Endodermal cell (in vitro differentiated cells): ENCODE measurements at regions not wholly inside any gene's neighbourhood (a gene's known extent, or its start where the extent isn't known, plus 50 kb on each side); places are given as distances from the start of the nearest gene placed in this dataset.
"Not testable (repeated sequence)": the region's sequence is repeated elsewhere in the genome, so short reads cannot be mapped to it uniquely, and the experiment has no call there.

Experiments
- DNase-seq: peaks from one replicate; pipeline ENCODE4 v3.0.0-alpha.2; 2017
- H3K27ac ChIP-seq: 2 replicates; pipeline ENCODE4 v1.5.1; 2013; ENCODE audit warnings: mild to moderate bottlenecking, low read depth, low read length, moderate library complexity
- H3K27me3 ChIP-seq: 2 replicates; pipeline ENCODE4 v1.6.1; 2013; ENCODE audit warnings: mild to moderate bottlenecking, low read length, moderate library complexity; ENCODE audit not compliant: insufficient read depth, control insufficient read depth, poor library complexity, severe bottlenecking
- H3K36me3 ChIP-seq: 2 replicates; pipeline ENCODE4 v1.7.0; 2013; ENCODE audit warnings: mild to moderate bottlenecking, low read length, moderate library complexity; ENCODE audit not compliant: control insufficient read depth, insufficient read depth
- H3K4me1 ChIP-seq: one replicate; pipeline ENCODE4 v1.7.0; 2013; ENCODE audit warnings: low read length; ENCODE audit not compliant: control insufficient read depth, insufficient read depth
- H3K4me3 ChIP-seq: 2 replicates; pipeline ENCODE4 v1.5.1; 2013; ENCODE audit warnings: mild to moderate bottlenecking, low read length, moderate library complexity
- H3K9ac ChIP-seq: 2 replicates; pipeline ENCODE4 v1.6.1; 2013; ENCODE audit warnings: mild to moderate bottlenecking, low read length, moderate library complexity; ENCODE audit not compliant: poor library complexity, severe bottlenecking; ENCODE audit errors: extremely low read depth
- H3K9me3 ChIP-seq: 2 replicates; pipeline ENCODE4 v1.6.1; 2013; ENCODE audit warnings: mild to moderate bottlenecking, low read length, moderate library complexity; ENCODE audit not compliant: control insufficient read depth
- H3K27ac Mint-ChIP-seq: 2 replicates; pipeline ENCODE4 v1.8.0; 2020; ENCODE audit warnings: mixed read lengths
- H3K27me3 Mint-ChIP-seq: 2 replicates; pipeline ENCODE4 v1.8.0; 2021; ENCODE audit warnings: mild to moderate bottlenecking, mixed read lengths; ENCODE audit not compliant: insufficient read depth
- H3K36me3 Mint-ChIP-seq: 2 replicates; pipeline ENCODE4 v1.8.0; 2020; ENCODE audit warnings: low read depth, mixed read lengths
- H3K4me1 Mint-ChIP-seq: 2 replicates; pipeline ENCODE4 v1.8.0; 2020; ENCODE audit warnings: mixed read lengths
- H3K4me3 Mint-ChIP-seq: 2 replicates; pipeline ENCODE4 v1.8.0; 2020; ENCODE audit warnings: mild to moderate bottlenecking, moderate library complexity, mixed read lengths
- H3K9me3 Mint-ChIP-seq: 2 replicates; pipeline ENCODE4 v1.8.0; 2020; ENCODE audit warnings: mild to moderate bottlenecking, mixed read lengths
- WGBS, 2 experiments: methylation state at CpG; one replicate each; pipeline versions ENCODE4 v1.1.5 to v1.1.7; 2013; ENCODE audit warnings: missing lambda C conversion rate in 2 of 2, mixed read lengths in 1 of 2; ENCODE audit not compliant: insufficient coverage in 1 of 2, insufficient read length in 1 of 2; 5-methylcytosine and 5-hydroxymethylcytosine counted together
- TF ChIP-seq, protein P1 (sequence below): fragments of 200-600 bp; sonication (generic); conservative IDR thresholded peaks from 2 replicates; pipeline ENCODE4 v1.5.0; 2021; ENCODE audit warnings: antibody characterized with exemption, mild to moderate bottlenecking

GRCh38 chr10:80964179-80964578, 426.5 kb downstream of the SH2D4B start:
- WGBS, 2 experiments: 85% methylated on average over 1 of the region's 2 CpGs; no CpG with 5 or more reads in 1 of the 2 experiments

DNA sequence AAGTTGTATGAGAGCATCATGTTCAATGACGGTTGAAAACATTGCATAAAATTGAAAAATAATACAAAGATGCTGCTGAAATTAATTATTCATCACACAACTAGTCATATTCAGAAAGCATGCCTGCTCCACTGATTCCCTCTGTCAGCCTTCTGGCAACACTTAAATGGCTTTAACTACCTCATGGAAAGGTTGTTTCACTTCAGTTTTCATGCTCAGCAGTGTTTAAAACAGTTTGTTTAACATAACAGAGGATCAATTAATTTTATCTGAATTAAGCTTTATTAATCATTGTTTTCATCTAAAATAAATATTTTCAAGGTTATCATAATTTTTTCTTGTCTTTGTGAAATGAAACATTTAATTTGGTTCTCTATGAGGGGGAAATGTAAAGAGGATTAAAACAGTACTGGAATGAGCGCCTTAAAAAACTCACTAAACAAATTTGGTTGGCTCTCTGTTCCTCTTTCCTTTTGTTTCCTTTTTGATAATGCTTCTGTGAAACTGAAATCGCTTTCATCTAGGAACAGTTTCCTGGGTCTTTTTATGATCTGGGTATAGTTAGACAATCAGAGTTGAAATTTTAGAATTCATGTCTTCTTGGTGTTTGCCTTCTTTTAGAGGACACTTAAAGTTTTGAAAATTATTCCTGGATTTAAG, 427.4 kb downstream of the SH2D4B start:
- no peaks in the 10 kb centered on the region for H3K9me3 ChIP-seq
- WGBS, 2 experiments: 87% methylated on average over 2 of the region's 3 CpGs; no CpG with 5 or more reads in 1 of the 2 experiments
- no peak overlapping the region for H3K27ac Mint-ChIP-seq
- H3K4me3 Mint-ChIP-seq: no peak overlapping the region
- peaks cover 4% of the 10 kb centered on the region for H3K4me1 ChIP-seq
- no peak for DNase-seq
- H3K4me3 ChIP-seq: no peak overlapping the region
- no peaks in the 10 kb centered on the region for H3K36me3 ChIP-seq
- H3K36me3 Mint-ChIP-seq: no peaks in the 10 kb centered on the region
- H3K4me1 Mint-ChIP-seq: peaks cover 14% of the 10 kb centered on the region
- H3K27ac ChIP-seq: no peak overlapping the region
- no peak overlapping the region for H3K9ac ChIP-seq
- no peaks in the 10 kb centered on the region for H3K27me3 Mint-ChIP-seq
- H3K9me3 Mint-ChIP-seq: no peaks in the 10 kb centered on the region
- TF ChIP-seq, protein P1, sequence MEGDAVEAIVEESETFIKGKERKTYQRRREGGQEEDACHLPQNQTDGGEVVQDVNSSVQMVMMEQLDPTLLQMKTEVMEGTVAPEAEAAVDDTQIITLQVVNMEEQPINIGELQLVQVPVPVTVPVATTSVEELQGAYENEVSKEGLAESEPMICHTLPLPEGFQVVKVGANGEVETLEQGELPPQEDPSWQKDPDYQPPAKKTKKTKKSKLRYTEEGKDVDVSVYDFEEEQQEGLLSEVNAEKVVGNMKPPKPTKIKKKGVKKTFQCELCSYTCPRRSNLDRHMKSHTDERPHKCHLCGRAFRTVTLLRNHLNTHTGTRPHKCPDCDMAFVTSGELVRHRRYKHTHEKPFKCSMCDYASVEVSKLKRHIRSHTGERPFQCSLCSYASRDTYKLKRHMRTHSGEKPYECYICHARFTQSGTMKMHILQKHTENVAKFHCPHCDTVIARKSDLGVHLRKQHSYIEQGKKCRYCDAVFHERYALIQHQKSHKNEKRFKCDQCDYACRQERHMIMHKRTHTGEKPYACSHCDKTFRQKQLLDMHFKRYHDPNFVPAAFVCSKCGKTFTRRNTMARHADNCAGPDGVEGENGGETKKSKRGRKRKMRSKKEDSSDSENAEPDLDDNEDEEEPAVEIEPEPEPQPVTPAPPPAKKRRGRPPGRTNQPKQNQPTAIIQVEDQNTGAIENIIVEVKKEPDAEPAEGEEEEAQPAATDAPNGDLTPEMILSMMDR: no peak
- no peaks in the 10 kb centered on the region for H3K27me3 ChIP-seq

More at GRCh38 chr10:80964179-80964578, 426.5 kb downstream of the SH2D4B start:
- no peaks in the 10 kb centered on the region for H3K36me3 ChIP-seq
- TF ChIP-seq, protein P1: no peak
- no peak overlapping the region for H3K4me3 ChIP-seq
- DNase-seq: no peak
- H3K27me3 ChIP-seq: no peaks in the 10 kb centered on the region
- Mint-ChIP-seq H3K4me1 (peaks cover 14% of the 10 kb centered on the region), H3K9me3 (no peaks in the 10 kb centered on the region), H3K4me3 (no peak overlapping the region), H3K27ac (no peak overlapping the region), H3K27me3 (no peaks in the 10 kb centered on the region), H3K36me3 (no peaks in the 10 kb centered on the region)
- H3K4me1 ChIP-seq: peaks cover 4% of the 10 kb centered on the region
- no peak overlapping the region for H3K9ac ChIP-seq
- H3K9me3 ChIP-seq: no peaks in the 10 kb centered on the region
- H3K27ac ChIP-seq: no peak overlapping the region

DNA sequence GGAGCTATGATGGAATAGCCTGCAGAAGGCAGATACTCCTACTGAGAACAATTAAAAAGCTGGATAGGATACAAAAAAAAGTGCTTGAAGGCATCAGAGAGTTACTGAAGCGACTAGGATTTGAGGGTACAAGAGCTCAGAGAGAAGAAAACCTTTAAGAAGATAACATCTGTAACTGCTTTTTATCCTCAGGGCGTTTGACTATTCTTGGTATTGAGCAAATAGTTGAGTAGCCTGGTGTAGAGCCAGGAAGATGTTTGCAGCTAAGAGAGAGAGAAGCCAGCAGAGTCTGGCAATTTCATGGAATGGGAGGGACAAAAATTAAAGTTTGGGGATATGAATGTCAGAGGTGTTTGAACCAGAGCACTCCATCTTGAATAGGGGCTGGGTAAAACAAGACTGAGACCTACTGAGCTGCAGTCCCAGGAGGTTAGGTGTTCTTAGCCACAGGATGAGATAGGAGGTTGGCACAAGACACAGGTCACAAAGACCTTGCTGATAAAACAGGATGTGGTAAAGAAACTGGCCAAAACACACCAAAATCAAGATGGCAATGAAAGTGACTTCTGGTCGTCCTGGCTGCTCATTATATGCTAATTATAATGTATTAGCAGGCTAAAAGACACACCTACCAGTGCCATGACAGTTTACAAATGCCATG, 428.8 kb downstream of the SH2D4B start:
- Histone ChIP-seq H3K27me3 (no peaks in the 10 kb centered on the region), H3K4me1 (peaks cover 4% of the 10 kb centered on the region), H3K4me3 (no peak overlapping the region), H3K9me3 (no peaks in the 10 kb centered on the region), H3K36me3 (no peaks in the 10 kb centered on the region), H3K27ac (no peak overlapping the region), H3K9ac (no peak overlapping the region)
- Mint-ChIP-seq H3K4me3 (no peak overlapping the region), H3K4me1 (peaks cover 14% of the 10 kb centered on the region), H3K27ac (no peak overlapping the region), H3K36me3 (no peaks in the 10 kb centered on the region), H3K9me3 (no peaks in the 10 kb centered on the region), H3K27me3 (no peaks in the 10 kb centered on the region)
- TF ChIP-seq, protein P1: no peak
- 79 to 90% methylated on average over 2 to 3 of the region's 3 CpGs for whole genome bisulfite sequencing, 2 experiments
- no peak for DNase-seq

- not testable (repeated sequence) for DNase-seq, H3K27me3 ChIP-seq, H3K27ac Mint-ChIP-seq, H3K9ac ChIP-seq, H3K27ac ChIP-seq, H3K4me3 Mint-ChIP-seq, H3K27me3 Mint-ChIP-seq, H3K36me3 Mint-ChIP-seq, H3K36me3 ChIP-seq, H3K9me3 ChIP-seq, H3K4me1 ChIP-seq, H3K9me3 Mint-ChIP-seq, H3K4me3 ChIP-seq
- WGBS, 2 experiments: 92 to 100% methylated on average over 3 to 4 of the region's 4 CpGs
- peaks cover 14% of the 10 kb centered on the region for H3K4me1 Mint-ChIP-seq
Measured at GRCh38 chr10:80967357-80967756, 429.7 kb downstream of the SH2D4B start.
